GM12864 (cell line): ENCODE measurements at regions not wholly inside any gene's neighbourhood (a gene's known extent, or its start where the extent isn't known, plus 50 kb on each side); places are given as distances from the start of the nearest gene placed in this dataset.

Source experiments
- DNase-seq: peaks from one replicate; pipeline ENCODE4 v3.0.0-alpha.2; 2011; ENCODE audit warnings: low read depth
- H3K4me3 ChIP-seq: 2 replicates; pipeline ENCODE4 v1.5.1; 2011; ENCODE audit warnings: mild to moderate bottlenecking, low read depth, low read length, control low read depth
- TF ChIP-seq, protein P1 (sequence below): IDR thresholded peaks from 2 replicates; pipeline ENCODE4 v1.5.1; 2011; ENCODE audit warnings: low read depth, mild to moderate bottlenecking, moderate library complexity, low read length, control low read depth, inconsistent platforms; ENCODE audit errors: missing control alignments

DNA sequence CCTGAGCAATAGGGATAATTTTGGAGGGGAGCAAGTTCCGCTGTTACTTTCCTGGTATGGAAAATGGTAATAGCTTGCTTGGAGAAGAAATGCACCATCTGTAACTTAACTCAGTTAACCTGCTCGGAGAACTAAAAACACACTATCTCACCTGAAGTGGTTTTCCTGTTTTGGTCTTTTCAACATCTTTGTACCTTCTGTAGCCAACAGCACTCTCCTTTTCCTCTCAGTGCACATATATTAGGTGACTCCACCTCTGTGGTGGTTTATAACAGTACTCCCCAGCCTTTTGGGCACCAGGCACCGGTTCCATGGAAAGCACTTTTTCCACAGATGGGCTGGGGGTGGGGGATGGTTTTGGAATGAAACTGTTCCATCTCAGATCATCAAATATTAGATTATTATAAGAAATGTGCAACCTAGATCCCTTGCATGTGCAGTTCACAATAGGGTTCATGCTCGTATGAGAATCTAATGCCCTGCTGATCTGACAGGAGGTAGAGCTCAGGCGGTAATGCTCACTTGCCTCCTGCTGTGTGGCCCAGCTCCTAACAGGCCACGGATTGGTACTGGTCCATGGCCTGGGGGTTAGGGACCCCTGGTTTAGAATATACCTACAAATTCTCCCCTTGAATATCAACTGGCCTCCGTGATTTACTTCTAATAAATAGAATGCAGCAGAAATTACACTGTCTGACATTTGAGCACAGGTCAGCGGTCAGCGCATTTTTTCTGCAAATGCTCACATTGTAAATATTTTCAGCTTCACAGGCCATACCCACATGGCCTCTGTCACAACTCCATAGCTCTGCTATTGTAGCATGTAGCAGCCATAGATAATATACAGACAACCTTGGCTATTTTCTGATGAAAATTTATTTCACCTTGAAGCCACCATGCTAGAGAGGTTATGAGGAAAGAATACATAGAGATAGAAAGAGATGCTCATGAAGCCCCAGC lies 83.8 kb upstream of the SUCLG2 start:
- DNase-seq: no peak
- TF ChIP-seq, protein P1, sequence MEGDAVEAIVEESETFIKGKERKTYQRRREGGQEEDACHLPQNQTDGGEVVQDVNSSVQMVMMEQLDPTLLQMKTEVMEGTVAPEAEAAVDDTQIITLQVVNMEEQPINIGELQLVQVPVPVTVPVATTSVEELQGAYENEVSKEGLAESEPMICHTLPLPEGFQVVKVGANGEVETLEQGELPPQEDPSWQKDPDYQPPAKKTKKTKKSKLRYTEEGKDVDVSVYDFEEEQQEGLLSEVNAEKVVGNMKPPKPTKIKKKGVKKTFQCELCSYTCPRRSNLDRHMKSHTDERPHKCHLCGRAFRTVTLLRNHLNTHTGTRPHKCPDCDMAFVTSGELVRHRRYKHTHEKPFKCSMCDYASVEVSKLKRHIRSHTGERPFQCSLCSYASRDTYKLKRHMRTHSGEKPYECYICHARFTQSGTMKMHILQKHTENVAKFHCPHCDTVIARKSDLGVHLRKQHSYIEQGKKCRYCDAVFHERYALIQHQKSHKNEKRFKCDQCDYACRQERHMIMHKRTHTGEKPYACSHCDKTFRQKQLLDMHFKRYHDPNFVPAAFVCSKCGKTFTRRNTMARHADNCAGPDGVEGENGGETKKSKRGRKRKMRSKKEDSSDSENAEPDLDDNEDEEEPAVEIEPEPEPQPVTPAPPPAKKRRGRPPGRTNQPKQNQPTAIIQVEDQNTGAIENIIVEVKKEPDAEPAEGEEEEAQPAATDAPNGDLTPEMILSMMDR: no peak
- no peak overlapping the region for H3K4me3 ChIP-seq

- TF ChIP-seq, protein P1: no peak
Measured at GRCh38 chr3:67737140-67737539, 82.7 kb upstream of the SUCLG2 start.

GRCh38 chr3:67733269-67733950 lies 79.0 kb upstream of the SUCLG2 start:
- TF ChIP-seq, protein P1: no peak
- no peak for DNase-seq
- H3K4me3 ChIP-seq: no peak overlapping the region

More at GRCh38 chr3:67737140-67737539, 82.7 kb upstream of the SUCLG2 start:
- no peak for DNase-seq
- no peak overlapping the region for H3K4me3 ChIP-seq

GRCh38 chr3:67724434-67724833 lies 70.0 kb upstream of the SUCLG2 start:
- TF ChIP-seq, protein P1: no peak
- no peak overlapping the region for H3K4me3 ChIP-seq
- no peak for DNase-seq

DNA sequence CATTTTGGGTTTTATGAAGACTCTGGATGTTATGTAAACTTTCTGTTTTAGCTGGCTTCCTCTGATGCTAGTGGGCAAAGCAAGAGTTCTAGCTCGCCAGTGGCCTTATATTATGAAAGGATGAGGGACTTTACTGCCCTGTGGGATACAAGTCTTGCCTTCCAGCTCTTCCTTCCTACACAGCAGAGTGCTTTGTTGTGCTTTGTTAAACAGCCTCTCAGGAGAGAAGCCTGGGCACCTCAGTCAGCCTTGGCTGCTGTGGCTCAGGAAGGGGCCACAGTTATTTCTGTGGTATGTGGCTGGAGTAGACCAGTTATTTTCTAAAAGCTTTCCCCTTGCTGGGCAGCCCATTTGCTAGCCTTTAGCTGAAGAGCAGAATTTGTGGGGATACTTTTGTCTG lies 69.5 kb upstream of the SUCLG2 start:
- H3K4me3 ChIP-seq: no peak overlapping the region
- TF ChIP-seq, protein P1: no peak
- DNase-seq: no peak

DNA sequence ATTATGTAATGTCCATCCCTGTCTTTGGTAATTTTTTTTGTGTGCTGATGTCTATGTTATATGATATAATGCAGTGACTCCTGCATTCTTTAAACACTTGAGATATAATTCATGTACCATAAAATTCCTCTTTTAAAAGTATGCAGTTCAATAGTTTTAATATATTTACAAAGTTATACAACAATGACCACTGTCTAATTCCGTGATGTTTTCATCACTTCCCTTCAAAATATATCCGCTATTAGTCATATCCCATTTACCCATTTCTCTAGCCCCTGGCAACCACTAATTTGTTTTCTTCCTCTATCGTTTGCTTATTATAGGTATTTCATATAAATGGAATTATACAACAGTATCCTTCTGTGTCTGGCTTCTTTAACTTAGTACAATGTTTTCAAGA lies 64.9 kb upstream of the SUCLG2 start:
- TF ChIP-seq, protein P1: no peak
- DNase-seq: no peak
- no peak overlapping the region for H3K4me3 ChIP-seq
